HG03097 (cell line): ENCODE measurements at regions not wholly inside any gene's neighbourhood (a gene's known extent, or its start where the extent isn't known, plus 50 kb on each side); places are given as distances from the start of the nearest gene placed in this dataset.
"Not testable (repeated sequence)": the region's sequence is repeated elsewhere in the genome, so short reads cannot be mapped to it uniquely, and the experiment has no call there.

Source experiments
- ATAC-seq: cut with Tn5 transposase; IDR thresholded peaks from one replicate; pipeline ENCODE4 v1.9.1; 2021; ENCODE audit not compliant: unreplicated experiment, low FRiP score

GRCh38 chr2:88396209-88396608 lies 56.3 kb downstream of the FOXI3 start:
- ATAC-seq: no peak

DNA sequence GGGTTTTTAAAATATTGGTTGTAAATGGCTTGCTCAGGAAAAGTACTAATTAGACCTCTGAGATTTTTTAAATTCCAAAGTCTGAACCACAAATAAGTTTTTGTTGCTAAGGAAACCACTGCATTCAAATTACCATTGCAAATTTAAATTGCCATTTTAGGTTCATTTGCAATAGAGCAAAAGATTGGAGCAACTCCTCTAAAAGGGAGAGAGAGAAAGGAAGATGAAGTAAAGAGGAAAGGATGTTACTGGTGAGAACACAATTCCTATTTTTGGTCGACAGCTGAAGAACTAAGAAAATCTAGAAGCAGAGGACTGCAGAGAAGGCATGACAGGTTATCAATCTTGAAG lies 74.9 kb downstream of the FOXI3 start:
- no peak for ATAC-seq

- no peak for ATAC-seq
These were observed 80.5 kb downstream of the FOXI3 start for GRCh38 chr2:88372042-88372441.

- ATAC-seq: not testable (repeated sequence)
These were observed 87.1 kb downstream of the FOXI3 start for GRCh38 chr2:88365408-88365807.

DNA sequence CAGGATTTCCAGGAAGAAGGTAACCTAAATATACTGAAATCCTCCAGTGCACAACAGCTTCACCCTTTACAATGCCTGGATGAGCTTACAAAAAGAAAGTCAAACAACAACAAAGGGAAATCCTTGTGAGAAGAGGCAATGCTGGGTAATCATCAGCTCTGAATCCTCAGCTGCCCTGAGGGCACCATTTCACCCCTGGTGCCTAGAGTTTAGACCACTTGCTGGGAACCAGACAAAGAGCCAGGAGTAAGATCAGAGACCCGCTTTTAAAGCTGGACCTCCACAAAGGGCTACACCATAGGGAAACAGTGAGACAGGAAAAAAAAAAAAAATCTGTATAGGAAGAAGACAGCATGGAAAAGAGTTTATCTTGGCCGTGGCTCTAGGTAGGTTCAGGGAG lies 97.0 kb downstream of the FOXI3 start:
- no peak for ATAC-seq

DNA sequence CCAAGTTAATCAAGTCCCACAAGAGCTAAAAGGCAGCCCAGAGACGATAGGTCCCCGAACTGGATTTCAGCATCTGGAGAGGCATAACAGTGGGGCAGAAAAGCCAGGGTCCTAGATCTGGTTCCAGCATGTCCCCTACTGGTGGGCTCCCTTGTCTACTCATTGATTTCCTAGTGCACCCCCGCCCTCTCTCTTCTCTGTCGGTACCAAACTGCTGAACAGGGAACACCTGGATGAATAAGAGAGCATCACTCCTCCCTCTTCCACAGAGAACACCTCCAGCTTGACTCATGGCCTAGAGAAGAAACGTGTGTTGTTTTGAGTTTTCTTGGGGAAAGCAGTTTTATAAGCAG lies 101.3 kb downstream of the FOXI3 start:
- ATAC-seq: no peak

GRCh38 chr2:88350331-88351248 lies 101.9 kb downstream of the FOXI3 start:
- ATAC-seq: no peak

- ATAC-seq: no peak
These were observed 106.7 kb downstream of the FOXI3 start for GRCh38 chr2:88345842-88346241.

DNA sequence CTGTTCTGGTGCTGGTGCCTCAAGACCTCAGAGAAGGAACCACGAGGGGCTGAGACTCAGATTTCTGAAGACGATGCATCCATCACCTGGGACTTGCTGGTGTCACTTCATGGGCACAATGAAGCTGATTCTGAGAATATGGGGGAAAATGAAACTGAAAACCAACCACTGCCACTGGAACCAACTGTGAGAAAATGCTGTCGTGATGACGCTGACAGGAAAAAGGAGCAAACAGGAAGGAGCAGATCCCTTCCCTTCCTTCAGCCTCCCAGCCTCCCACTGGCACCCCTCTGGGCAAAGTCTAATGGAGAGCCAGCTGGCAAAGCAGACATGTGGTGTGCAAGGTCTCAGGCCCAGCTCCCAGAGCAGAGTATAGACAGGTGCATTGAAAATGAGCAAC lies 109.7 kb downstream of the FOXI3 start:
- ATAC-seq: no peak

- no peak for ATAC-seq
These were observed 118.1 kb downstream of the FOXI3 start for GRCh38 chr2:88334418-88334817.

GRCh38 chr2:88331239-88331638 lies 121.3 kb downstream of the FOXI3 start:
- ATAC-seq: no peak

DNA sequence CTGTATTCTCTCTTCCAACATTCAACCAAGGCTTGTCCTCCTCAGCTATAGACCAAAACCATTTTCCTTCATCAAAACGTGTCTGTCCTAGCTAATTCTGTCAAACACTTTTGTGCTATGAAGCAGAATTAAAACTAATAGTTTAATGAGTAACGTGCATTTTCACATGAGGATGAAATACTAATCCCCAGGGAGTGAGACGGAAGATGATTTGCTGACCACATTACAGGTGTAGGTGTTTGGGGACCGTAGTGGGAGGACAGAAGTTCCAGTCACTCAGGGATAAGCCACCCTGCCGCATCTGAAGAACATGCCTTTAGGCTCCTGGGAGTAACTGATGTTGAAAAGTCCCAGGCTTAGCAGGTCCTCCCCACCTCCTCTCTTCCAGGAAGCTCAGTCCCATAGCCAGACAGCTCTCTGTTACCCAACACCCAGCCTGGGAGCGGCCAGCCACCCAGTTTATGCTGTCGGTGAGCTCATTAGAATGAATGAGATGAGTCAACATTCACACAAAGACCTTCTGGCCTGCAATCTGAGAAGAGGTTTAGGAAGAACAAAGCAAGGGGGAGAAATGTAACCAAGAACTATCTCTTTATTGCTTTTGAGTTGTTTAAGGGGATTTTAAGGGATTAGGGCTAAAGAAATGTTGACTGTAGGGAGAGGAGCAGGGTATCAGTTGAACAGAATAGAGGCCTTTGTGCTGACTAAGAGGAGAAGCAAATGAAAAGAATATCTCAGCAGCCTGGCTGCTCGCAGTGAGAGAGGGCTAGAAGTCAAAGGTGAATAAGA lies 122.5 kb downstream of the FOXI3 start:
- ATAC-seq: peak; percentile 81

- ATAC-seq: no peak
These were observed 130.8 kb downstream of the FOXI3 start for GRCh38 chr2:88321449-88322248.

- no peak for ATAC-seq
These were observed 132.3 kb downstream of the FOXI3 start for GRCh38 chr2:88320076-88320773.

- no peak for ATAC-seq
These were observed 133.6 kb downstream of the FOXI3 start for GRCh38 chr2:88318956-88319330.

DNA sequence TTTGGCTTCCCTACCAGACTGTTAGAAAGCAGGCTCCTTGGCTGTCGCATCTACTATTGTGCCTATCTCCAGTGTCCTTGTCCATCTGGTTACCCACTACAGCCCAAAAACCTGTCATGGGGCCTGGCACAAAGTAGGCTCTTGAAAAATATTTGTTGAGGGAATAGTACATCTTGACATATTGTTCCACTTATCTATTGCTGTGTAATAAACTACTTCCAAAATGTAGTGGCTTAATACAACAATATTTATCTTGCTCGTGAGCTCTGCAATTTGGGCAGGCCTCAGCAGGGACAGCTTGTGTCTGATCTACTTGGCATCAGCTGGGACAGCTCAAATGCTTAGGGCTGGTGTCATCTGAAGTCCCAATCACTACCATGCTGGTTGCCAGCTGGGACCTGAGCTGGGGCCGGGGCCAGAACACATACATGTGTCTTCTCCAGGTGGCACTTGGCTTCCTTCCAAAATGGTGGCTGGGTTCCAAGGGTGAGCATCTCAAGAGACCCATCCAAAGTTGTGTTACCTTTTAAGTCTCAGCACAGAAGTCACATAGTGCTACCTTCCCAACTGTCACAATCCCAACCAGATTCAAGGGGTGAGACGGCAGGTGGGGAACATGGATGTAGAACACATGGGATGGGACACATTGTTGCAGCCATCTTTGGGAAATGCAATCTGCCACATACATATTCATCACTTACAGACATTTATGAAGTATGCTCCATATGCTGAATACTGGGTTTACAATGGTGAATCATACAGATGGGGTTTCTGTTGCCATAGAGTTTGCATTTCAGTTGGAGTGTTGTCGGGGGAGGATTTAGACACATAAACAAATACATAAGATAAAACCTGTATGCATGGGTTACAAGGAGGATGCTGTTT lies 134.2 kb downstream of the FOXI3 start:
- no peak for ATAC-seq

GRCh38 chr2:88310787-88311186 lies 140.6 kb downstream of the THNSL2 start:
- no peak for ATAC-seq

DNA sequence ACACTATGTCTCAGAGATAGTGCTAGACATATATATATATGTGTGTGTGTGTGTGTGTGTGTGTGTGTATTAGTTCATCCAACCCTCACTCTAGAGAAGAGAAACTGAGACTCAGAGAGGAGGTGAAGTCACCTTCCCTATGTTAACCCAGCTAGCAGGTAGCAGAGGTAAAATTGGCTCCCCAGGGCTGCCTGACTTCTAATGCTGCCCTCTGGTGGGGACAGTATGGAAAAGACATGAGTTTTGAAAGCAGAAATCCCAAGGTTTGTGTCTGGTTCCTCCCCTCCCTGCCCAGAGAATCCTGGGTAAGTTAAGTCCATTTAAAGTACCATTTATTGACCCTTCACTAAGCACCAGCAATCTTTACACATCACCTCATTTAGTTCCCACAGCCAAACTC lies 137.7 kb downstream of the THNSL2 start:
- ATAC-seq: no peak

DNA sequence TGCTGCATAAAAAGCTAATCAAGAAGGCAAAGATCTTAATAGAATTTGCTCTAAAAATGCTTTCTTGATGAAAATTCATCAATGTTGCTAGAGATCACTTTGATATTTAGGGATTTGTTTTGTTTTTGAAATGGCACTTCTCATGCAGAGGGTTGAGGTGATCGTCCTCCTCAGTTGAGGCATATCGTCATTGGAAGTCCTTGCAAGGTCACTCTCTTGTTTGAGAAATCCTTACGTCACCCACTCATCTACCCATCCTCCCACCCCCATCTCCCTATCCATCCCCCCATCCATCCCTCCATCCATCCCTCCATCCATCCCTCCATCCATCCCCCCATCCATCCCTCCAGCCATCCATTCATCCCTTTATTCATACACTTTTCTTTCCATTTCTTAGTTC lies 133.7 kb downstream of the THNSL2 start:
- no peak for ATAC-seq

- ATAC-seq: no peak
These were observed 126.1 kb downstream of the THNSL2 start for GRCh38 chr2:88296247-88296646.
